Naive thymus-derived CD4-positive, alpha-beta T cell (primary cell): ENCODE measurements at regions not wholly inside any gene's neighbourhood (a gene's known extent, or its start where the extent isn't known, plus 50 kb on each side); places are given as distances from the start of the nearest gene placed in this dataset.

Experiments
- ATAC-seq: fragments of 150-1000 bp; cut with Tn5 transposase; 2 replicates; pipeline ENCODE4 v1.10.0; 2021; ENCODE audit warnings: mild to moderate bottlenecking, moderate library complexity
- CTCF ChIA-PET: fragments of 350-600 bp; sonication (Branson Sonifier 250); formaldehyde crosslinking; loops from one replicate; lab custom pipeline; 2021; ENCODE audit warnings: antibody characterized with exemption; lab: Charles Lee
- POLR2A ChIA-PET: fragments of 350-600 bp; sonication (Branson Sonifier 250); formaldehyde crosslinking; loops from one replicate; lab custom pipeline; 2021; ENCODE audit warnings: antibody characterized with exemption, inconsistent platforms; lab: Charles Lee
- DNase-seq, 9 donors: peaks; one replicate each; pipeline versions ENCODE4 v3.0.0 to v3.0.0-alpha.2; 2020 to 2022; ENCODE audit warnings: mixed read lengths in 1 of 9
- H3K27ac ChIP-seq: one replicate; pipeline ENCODE4 v1.7.0; 2013; ENCODE audit warnings: mild to moderate bottlenecking, low read depth, low read length, moderate library complexity
- H3K27me3 ChIP-seq, 2 donors: one replicate each; pipeline ENCODE4 v1.7.0; 2013; ENCODE audit warnings: low read length in 2 of 2, mild to moderate bottlenecking in 2 of 2, moderate library complexity in 2 of 2; ENCODE audit not compliant: control insufficient read depth in 2 of 2, insufficient read depth in 2 of 2
- H3K36me3 ChIP-seq, 3 experiments: 1 replicate in 2 of 3; 2 replicates in 1 of 3; pipeline ENCODE4 v1.7.0; 2013; ENCODE audit warnings: low read length in 3 of 3, mild to moderate bottlenecking in 3 of 3, moderate library complexity in 1 of 3; ENCODE audit not compliant: insufficient read depth in 3 of 3, control insufficient read depth in 2 of 3
- H3K4me1 ChIP-seq, 2 donors: one replicate each; pipeline ENCODE4 v1.7.0; 2013; ENCODE audit warnings: low read length in 2 of 2, mild to moderate bottlenecking in 2 of 2, moderate library complexity in 1 of 2; ENCODE audit not compliant: control insufficient read depth in 2 of 2, insufficient read depth in 2 of 2
- H3K4me3 ChIP-seq: 2 replicates; pipeline ENCODE4 v1.7.0; 2013; ENCODE audit warnings: mild to moderate bottlenecking, low read length
- H3K9me3 ChIP-seq, 3 experiments: 1 replicate in 2 of 3; 2 replicates in 1 of 3; pipeline ENCODE4 v1.7.0; 2013; ENCODE audit warnings: low read length in 3 of 3; ENCODE audit not compliant: control insufficient read depth in 2 of 3
- H3K27ac Mint-ChIP-seq, 9 donors: one replicate each; pipeline ENCODE4 v1.8.0; 2020 to 2022; ENCODE audit warnings: mixed read lengths in 9 of 9, mild to moderate bottlenecking in 8 of 9, moderate library complexity in 5 of 9, inconsistent platforms in 2 of 9
- H3K27me3 Mint-ChIP-seq, 5 donors: one replicate each; pipeline ENCODE4 v1.8.0; 2021 to 2022; ENCODE audit warnings: mixed read lengths in 5 of 5, mild to moderate bottlenecking in 1 of 5
- H3K36me3 Mint-ChIP-seq, 5 donors: one replicate each; pipeline ENCODE4 v1.8.0; 2020 to 2022; ENCODE audit warnings: mixed read lengths in 5 of 5, mild to moderate bottlenecking in 3 of 5, inconsistent platforms in 1 of 5
- H3K4me1 Mint-ChIP-seq, 7 donors: one replicate each; pipeline ENCODE4 v1.8.0; 2020 to 2022; ENCODE audit warnings: mixed read lengths in 7 of 7, mild to moderate bottlenecking in 3 of 7, inconsistent platforms in 1 of 7
- H3K4me3 Mint-ChIP-seq, 10 donors: one replicate each; pipeline ENCODE4 v1.8.0; 2020 to 2022; ENCODE audit warnings: mild to moderate bottlenecking in 10 of 10, mixed read lengths in 10 of 10, moderate library complexity in 6 of 10, inconsistent platforms in 2 of 10
- H3K9me3 Mint-ChIP-seq, 11 donors: one replicate each; pipeline ENCODE4 v1.8.0; 2020 to 2022; ENCODE audit warnings: mixed read lengths in 11 of 11, mild to moderate bottlenecking in 4 of 11, inconsistent platforms in 1 of 11, moderate library complexity in 1 of 11
- intact Hi-C, 2 donors: fragments of 100-400 bp; cut with micrococcal nuclease; formaldehyde crosslinking; loops; one replicate each; pipeline ENCODE4 v1.15.1; 2023

- POLR2A ChIA-PET, result no interaction called here
- no peaks in the 10 kb centered on the region for H3K36me3 Mint-ChIP-seq
- intact Hi-C loops, result no loop called here
- H3K4me3 Mint-ChIP-seq, result no peak overlapping the region
- DNase-seq (no peak), ATAC-seq (no peak)
- Histone ChIP-seq H3K9me3 (no peaks in the 10 kb centered on the region), H3K27me3 (no peaks in the 10 kb centered on the region), H3K27ac (no peak overlapping the region), H3K4me1 (no peaks in the 10 kb centered on the region), H3K4me3 (no peak overlapping the region), H3K36me3 (no peaks in the 10 kb centered on the region)
- H3K27ac Mint-ChIP-seq, result no peak overlapping the region
- CTCF ChIA-PET, result no interaction called here
- peaks cover 0 to 2% (median 0%) of the 10 kb centered on the region in 7 donors for H3K4me1 Mint-ChIP-seq
- peaks cover under 1 to 52% (median 40%) of the 10 kb centered on the region in 5 donors for H3K27me3 Mint-ChIP-seq
- peaks cover under 1 to 25% (median 6%) of the 10 kb centered on the region in 11 donors for H3K9me3 Mint-ChIP-seq
Observed at GRCh38 chr10:120970595-120971529, 119.7 kb downstream of the WDR11 start.

GRCh38 chr10:120971671-120972070 is 120.5 kb downstream of the WDR11 start:
- Histone ChIP-seq H3K27me3 (no peaks in the 10 kb centered on the region), H3K4me1 (no peaks in the 10 kb centered on the region), H3K36me3 (no peaks in the 10 kb centered on the region), H3K27ac (no peak overlapping the region), H3K9me3 (no peaks in the 10 kb centered on the region), H3K4me3 (no peak overlapping the region)
- peaks cover 0 to 2% (median 0%) of the 10 kb centered on the region in 7 donors for H3K4me1 Mint-ChIP-seq
- no peak overlapping the region for H3K4me3 Mint-ChIP-seq
- H3K27me3 Mint-ChIP-seq, result peaks cover 2 to 60% (median 47%) of the 10 kb centered on the region in 5 donors
- H3K9me3 Mint-ChIP-seq, result peaks cover 2 to 27% (median 8%) of the 10 kb centered on the region in 11 donors
- ChIA-PET POLR2A (no interaction called here), CTCF (no interaction called here)
- ATAC-seq (no peak), DNase-seq (no peak)
- intact Hi-C loops, result no loop called here
- H3K27ac Mint-ChIP-seq, result no peak overlapping the region
- H3K36me3 Mint-ChIP-seq, result no peaks in the 10 kb centered on the region

GRCh38 chr10:120972259-120972658 is 121.1 kb downstream of the WDR11 start:
- Histone ChIP-seq H3K27me3 (no peaks in the 10 kb centered on the region), H3K27ac (no peak overlapping the region), H3K36me3 (no peaks in the 10 kb centered on the region), H3K4me3 (no peak overlapping the region), H3K9me3 (no peaks in the 10 kb centered on the region), H3K4me1 (no peaks in the 10 kb centered on the region)
- Mint-ChIP-seq H3K36me3 (no peaks in the 10 kb centered on the region), H3K4me3 (no peak overlapping the region), H3K4me1 (peaks cover 0 to 2% (median 0%) of the 10 kb centered on the region in 7 donors), H3K27me3 (peaks cover 2 to 61% (median 50%) of the 10 kb centered on the region in 5 donors), H3K27ac (no peak overlapping the region), H3K9me3 (peaks cover 2 to 27% (median 8%) of the 10 kb centered on the region in 11 donors)
- POLR2A ChIA-PET, result no interaction called here
- CTCF ChIA-PET, result no interaction called here
- no peak for ATAC-seq
- intact Hi-C loops, result no loop called here
- DNase-seq, result no peak

- peaks cover 0 to 4% (median 0%) of the 10 kb centered on the region in 7 donors for H3K4me1 Mint-ChIP-seq
- no peak for ATAC-seq
- Histone ChIP-seq H3K9me3 (no peaks in the 10 kb centered on the region), H3K36me3 (no peaks in the 10 kb centered on the region), H3K4me3 (no peak overlapping the region), H3K27me3 (peaks cover 0 to 9% of the 10 kb centered on the region in 2 donors), H3K4me1 (no peaks in the 10 kb centered on the region), H3K27ac (no peak overlapping the region)
- H3K9me3 Mint-ChIP-seq, result peaks cover 2 to 22% (median 9%) of the 10 kb centered on the region in 11 donors
- ChIA-PET POLR2A (no interaction called here), CTCF (no interaction called here)
- H3K4me3 Mint-ChIP-seq, result no peak overlapping the region
- DNase-seq, result no peak
- H3K27me3 Mint-ChIP-seq, result peaks cover 27 to 68% (median 50%) of the 10 kb centered on the region in 5 donors
- intact Hi-C loops, result no loop called here
- no peaks in the 10 kb centered on the region for H3K36me3 Mint-ChIP-seq
- no peak overlapping the region for H3K27ac Mint-ChIP-seq
Observed at GRCh38 chr10:120975072-120975867, 124.1 kb downstream of the WDR11 start.

- CTCF ChIA-PET, result no interaction called here
- Histone ChIP-seq H3K27ac (no peak overlapping the region), H3K4me3 (no peak overlapping the region), H3K4me1 (no peaks in the 10 kb centered on the region), H3K9me3 (no peaks in the 10 kb centered on the region), H3K27me3 (peaks cover 0 to 9% of the 10 kb centered on the region in 2 donors), H3K36me3 (no peaks in the 10 kb centered on the region)
- POLR2A ChIA-PET, result no interaction called here
- no peaks in the 10 kb centered on the region for H3K36me3 Mint-ChIP-seq
- peaks cover 0 to 4% (median 0%) of the 10 kb centered on the region in 7 donors for H3K4me1 Mint-ChIP-seq
- H3K9me3 Mint-ChIP-seq, result peaks cover 2 to 22% (median 9%) of the 10 kb centered on the region in 11 donors
- no peak overlapping the region for H3K4me3 Mint-ChIP-seq
- DNase-seq, result no peak
- no peak overlapping the region for H3K27ac Mint-ChIP-seq
- peaks cover 32 to 74% (median 56%) of the 10 kb centered on the region in 5 donors for H3K27me3 Mint-ChIP-seq
- ATAC-seq, result no peak
- intact Hi-C loops, result no loop called here
Observed at GRCh38 chr10:120975868-120976225, 124.7 kb downstream of the WDR11 start.

GRCh38 chr10:120977897-120978296 is 126.7 kb downstream of the WDR11 start:
- Histone ChIP-seq H3K4me3 (no peak overlapping the region), H3K9me3 (no peaks in the 10 kb centered on the region), H3K27me3 (peaks cover 0 to 9% of the 10 kb centered on the region in 2 donors), H3K4me1 (no peaks in the 10 kb centered on the region), H3K36me3 (no peaks in the 10 kb centered on the region), H3K27ac (no peak overlapping the region)
- ATAC-seq, result no peak
- intact Hi-C loops, result no loop called here
- DNase-seq, result no peak
- H3K36me3 Mint-ChIP-seq, result peaks cover 0 to 4% (median 0%) of the 10 kb centered on the region in 5 donors
- no peak overlapping the region for H3K4me3 Mint-ChIP-seq
- H3K9me3 Mint-ChIP-seq, result peaks cover 2 to 22% (median 9%) of the 10 kb centered on the region in 11 donors
- POLR2A ChIA-PET, result no interaction called here
- peaks cover 40 to 89% (median 65%) of the 10 kb centered on the region in 5 donors for H3K27me3 Mint-ChIP-seq
- no peak overlapping the region for H3K27ac Mint-ChIP-seq
- CTCF ChIA-PET, result no interaction called here
- peaks cover 0 to 8% (median 0%) of the 10 kb centered on the region in 7 donors for H3K4me1 Mint-ChIP-seq
